Cardiac fibroblast (primary cell): ENCODE measurements at regions not wholly inside any gene's neighbourhood (a gene's known extent, or its start where the extent isn't known, plus 50 kb on each side); places are given as distances from the start of the nearest gene placed in this dataset.

Experiments
- DNase-seq, 2 donors: peaks; one replicate each; pipeline versions ENCODE4 v3.0.0 to v3.0.0-alpha.2; 2010; ENCODE audit warnings: low read depth in 2 of 2
- H3K4me3 ChIP-seq, 2 donors: replicated peaks in 1 of 2; 1 replicate in 1 of 2; 2 replicates in 1 of 2; pipeline ENCODE4 v1.5.1; 2011; ENCODE audit warnings: low read depth in 2 of 2, low read length in 2 of 2, mild to moderate bottlenecking in 2 of 2, moderate library complexity in 1 of 2
- TF ChIP-seq, protein P1 (sequence below): IDR thresholded peaks from one replicate; pipeline ENCODE4 v1.5.1; 2011; ENCODE audit warnings: low read depth, mild to moderate bottlenecking, low read length, inconsistent platforms

DNA sequence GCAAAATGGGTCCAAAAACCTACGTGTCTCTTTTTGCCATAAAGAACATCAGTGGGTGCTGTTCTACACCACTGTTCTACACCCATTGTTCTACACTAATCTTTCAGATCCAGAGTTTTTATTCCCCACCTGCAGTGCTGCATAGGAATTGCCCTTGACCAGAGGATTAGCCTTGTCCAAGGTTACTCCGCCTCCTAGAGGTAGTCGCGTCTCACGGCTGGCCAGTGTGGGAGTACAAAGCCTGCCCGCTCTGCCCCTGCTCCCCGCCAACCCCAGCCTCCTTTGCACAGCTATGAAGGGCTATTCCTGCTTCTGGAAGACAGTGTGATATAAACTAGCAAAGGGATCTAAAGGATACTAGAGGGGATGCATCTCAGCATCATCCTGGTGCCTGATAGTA is 222.1 kb upstream of the LMCD1 start:
- TF ChIP-seq, protein P1, sequence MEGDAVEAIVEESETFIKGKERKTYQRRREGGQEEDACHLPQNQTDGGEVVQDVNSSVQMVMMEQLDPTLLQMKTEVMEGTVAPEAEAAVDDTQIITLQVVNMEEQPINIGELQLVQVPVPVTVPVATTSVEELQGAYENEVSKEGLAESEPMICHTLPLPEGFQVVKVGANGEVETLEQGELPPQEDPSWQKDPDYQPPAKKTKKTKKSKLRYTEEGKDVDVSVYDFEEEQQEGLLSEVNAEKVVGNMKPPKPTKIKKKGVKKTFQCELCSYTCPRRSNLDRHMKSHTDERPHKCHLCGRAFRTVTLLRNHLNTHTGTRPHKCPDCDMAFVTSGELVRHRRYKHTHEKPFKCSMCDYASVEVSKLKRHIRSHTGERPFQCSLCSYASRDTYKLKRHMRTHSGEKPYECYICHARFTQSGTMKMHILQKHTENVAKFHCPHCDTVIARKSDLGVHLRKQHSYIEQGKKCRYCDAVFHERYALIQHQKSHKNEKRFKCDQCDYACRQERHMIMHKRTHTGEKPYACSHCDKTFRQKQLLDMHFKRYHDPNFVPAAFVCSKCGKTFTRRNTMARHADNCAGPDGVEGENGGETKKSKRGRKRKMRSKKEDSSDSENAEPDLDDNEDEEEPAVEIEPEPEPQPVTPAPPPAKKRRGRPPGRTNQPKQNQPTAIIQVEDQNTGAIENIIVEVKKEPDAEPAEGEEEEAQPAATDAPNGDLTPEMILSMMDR, result no peak

DNA sequence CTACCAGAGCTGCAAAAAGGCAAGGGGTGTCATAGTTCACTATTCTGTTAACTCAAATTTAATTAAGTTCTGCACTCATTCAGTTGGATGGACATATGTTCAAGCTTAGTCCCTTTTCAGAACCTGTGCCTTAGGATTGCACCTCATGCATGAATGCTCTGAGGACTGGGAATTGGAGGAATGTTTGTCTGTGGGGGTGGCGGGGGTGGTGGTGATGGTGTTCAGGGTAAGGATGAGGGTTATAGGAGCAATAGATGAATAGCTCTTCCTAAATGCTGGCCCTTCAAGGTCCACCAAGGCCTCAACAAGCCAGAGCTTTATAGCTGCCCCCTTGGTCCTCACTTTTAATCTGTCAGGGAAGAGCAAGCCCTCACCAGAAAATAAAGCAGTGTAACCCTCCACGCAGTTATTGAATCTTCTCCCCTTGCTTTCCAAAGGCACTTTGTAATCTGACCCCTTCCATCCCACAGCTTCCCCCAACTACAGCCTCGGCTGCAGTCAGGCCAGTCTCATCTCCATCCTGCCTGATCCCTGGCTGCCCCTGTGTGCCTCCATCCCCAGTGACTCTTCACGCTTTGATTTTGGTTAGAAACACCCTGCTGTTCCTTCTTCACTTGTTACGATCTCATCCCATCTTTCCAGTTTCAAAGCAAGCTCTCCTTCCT is 221.6 kb upstream of the LMCD1 start:
- no peak for DNase-seq
- no peak overlapping the region for H3K4me3 ChIP-seq
- TF ChIP-seq, protein P1, result no peak

More for the DNA sequence above, 222.1 kb upstream of the LMCD1 start:
- no peak overlapping the region for H3K4me3 ChIP-seq
- DNase-seq, result no peak

DNA sequence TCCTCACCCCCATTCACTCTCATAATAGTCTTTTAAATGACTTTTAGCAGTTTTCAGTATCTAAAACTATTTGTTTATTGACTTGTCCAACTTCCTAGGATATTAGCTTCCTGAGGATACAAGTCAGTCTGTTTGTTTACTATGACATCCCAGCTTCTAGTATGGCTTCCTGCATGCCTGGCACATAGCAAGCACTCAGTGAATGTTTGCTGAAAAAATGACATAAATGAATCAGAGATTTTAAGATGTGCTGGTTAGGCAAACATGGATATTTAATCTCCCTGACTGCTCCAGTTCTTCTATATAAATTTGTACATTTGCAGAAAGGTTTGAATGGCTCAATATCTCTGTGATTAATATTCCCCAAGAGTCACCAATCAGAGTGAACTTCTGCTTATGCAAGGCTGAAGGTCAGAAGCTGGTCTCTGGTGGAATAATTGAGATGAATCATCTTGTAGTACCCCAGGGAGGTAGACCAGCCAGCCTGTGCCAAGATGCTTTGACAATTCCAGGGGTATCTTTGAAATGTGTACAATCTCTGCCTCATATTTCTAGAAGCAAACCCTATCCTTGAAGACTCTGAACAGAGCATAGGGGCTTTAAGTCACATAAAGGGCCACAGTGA is 219.0 kb upstream of the LMCD1 start:
- no peak for DNase-seq

DNA sequence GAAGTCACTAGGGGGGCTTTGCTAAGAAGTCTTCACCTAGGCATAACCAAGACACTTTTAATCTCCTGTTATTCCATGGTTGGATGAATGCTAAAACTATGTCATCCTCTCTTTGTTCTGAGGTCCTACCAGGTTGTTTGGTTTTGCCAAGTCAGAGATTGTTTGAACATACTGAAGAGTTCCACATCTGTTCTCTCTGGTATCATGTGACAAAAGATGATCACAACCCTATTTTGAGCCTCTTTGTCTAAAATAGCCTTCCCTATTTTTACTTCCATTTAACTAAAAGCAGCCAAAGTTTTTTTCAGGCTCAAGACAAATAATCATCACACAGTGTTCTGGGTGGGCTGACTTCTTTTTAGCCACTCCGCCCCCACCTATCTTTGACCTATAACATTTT is 218.4 kb upstream of the LMCD1 start:
- TF ChIP-seq, protein P1, result no peak
- DNase-seq, result no peak
- H3K4me3 ChIP-seq, result no peak overlapping the region

More for the DNA sequence above, 219.0 kb upstream of the LMCD1 start:
- H3K4me3 ChIP-seq, result no peak overlapping the region
- TF ChIP-seq, protein P1, result no peak

DNA sequence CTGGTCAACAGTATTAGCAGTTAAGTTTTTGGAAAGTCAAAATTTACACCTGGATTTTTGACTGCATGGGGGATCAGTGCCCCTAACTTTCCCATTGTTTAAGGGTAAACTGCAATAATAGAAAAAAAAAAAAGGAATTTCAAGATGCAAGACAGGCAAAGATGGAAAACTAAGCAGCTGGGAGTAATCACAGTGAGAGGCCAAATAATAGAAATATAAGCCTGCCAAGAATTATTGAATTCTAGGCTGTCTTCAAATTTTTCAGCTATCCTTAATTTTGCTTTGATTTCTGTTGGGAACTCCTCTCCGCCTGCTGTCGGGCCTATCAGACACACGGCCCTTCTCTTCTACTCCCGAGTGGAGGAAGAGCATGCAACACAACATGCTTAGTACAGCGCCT is 215.5 kb upstream of the LMCD1 start:
- TF ChIP-seq, protein P1, result no peak
- no peak overlapping the region for H3K4me3 ChIP-seq
- no peak for DNase-seq

DNA sequence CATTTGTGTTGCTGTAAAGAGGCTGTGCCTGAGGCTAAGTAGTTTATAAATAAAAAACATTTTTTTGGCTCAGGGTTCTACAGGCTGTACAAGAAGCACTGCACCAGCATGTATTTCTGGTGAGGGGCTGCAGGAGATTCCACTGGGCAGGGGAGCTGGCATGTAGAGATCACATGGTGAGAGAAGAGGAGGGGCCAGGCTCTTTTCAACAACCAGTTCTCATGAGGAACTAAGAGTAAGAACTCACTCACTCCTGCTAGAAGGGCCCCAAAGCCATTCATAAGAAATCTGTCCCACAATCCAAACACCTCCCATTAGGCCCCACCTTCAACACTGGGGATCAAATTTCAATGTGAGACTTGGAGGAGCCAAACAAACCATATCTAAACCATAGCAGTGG is 214.9 kb upstream of the LMCD1 start:
- no peak for DNase-seq

More for the DNA sequence above, 214.9 kb upstream of the LMCD1 start:
- TF ChIP-seq, protein P1, result no peak
- no peak overlapping the region for H3K4me3 ChIP-seq
